Panc1 (cell line): ENCODE measurements at regions not wholly inside any gene's neighbourhood (a gene's known extent, or its start where the extent isn't known, plus 50 kb on each side); places are given as distances from the start of the nearest gene placed in this dataset.

Source experiments
- ATAC-seq: fragments of 200-7000 bp; cut with Tn5 transposase; 2 replicates; pipeline ENCODE4 v1.9.1; 2020; ENCODE audit warnings: mild to moderate bottlenecking, moderate library complexity
- BruUV-seq: library from RNA; stranded (reverse); fragments of 400-500 nt; replicated peaks from 2 replicates; lab custom pipeline; 2021; lab: Mats Ljungman, UMichigan
- CTCF ChIA-PET: fragments of 300-600 bp; sonication (Branson Sonifier 250); formaldehyde crosslinking; loops from one replicate; lab custom pipeline; 2022; ENCODE audit warnings: antibody characterized with exemption; lab: Charles Lee
- POLR2A ChIA-PET: fragments of 300-600 bp; sonication (Branson Sonifier 250); formaldehyde crosslinking; loops from one replicate; lab custom pipeline; 2022; ENCODE audit warnings: antibody characterized with exemption; lab: Charles Lee
- DNase-seq: peaks from one replicate; pipeline ENCODE4 v3.0.0-alpha.2; 2010; ENCODE audit warnings: low read depth, low spot score
- H3K27ac ChIP-seq: 2 replicates; pipeline ENCODE4 v1.5.1; 2011; ENCODE audit warnings: mild to moderate bottlenecking, low read length, inconsistent platforms
- H3K27me3 ChIP-seq: fragments of 200-500 bp; sonication (Bioruptor generic); 2 replicates; pipeline ENCODE4 v1.6.0; 2014; ENCODE audit warnings: low read length, inconsistent platforms; ENCODE audit not compliant: control insufficient read depth, insufficient read depth
- H3K36me3 ChIP-seq: fragments of 200-500 bp; sonication (Bioruptor generic); 2 replicates; pipeline ENCODE4 v1.5.1; 2014; ENCODE audit warnings: inconsistent platforms, mild to moderate bottlenecking, low read length, moderate library complexity; ENCODE audit not compliant: control insufficient read depth, insufficient read depth
- H3K4me1 ChIP-seq: 2 replicates; pipeline ENCODE4 v1.5.1; 2011; ENCODE audit warnings: inconsistent platforms, mild to moderate bottlenecking, low read length, moderate library complexity; ENCODE audit not compliant: control insufficient read depth, insufficient read depth
- H3K4me3 ChIP-seq, 2 experiments: 2 replicates each; pipeline ENCODE4 v1.5.1; 2011 to 2012; ENCODE audit warnings: low read depth in 2 of 2, low read length in 2 of 2, mild to moderate bottlenecking in 2 of 2, inconsistent platforms in 1 of 2, moderate library complexity in 1 of 2
- H3K9me3 ChIP-seq: fragments of 200-500 bp; sonication (Bioruptor generic); 2 replicates; pipeline ENCODE4 v1.5.1; 2014; ENCODE audit warnings: low read depth, mild to moderate bottlenecking, inconsistent platforms, low read length, moderate library complexity; ENCODE audit not compliant: control insufficient read depth, insufficient read depth
- CTCF ChIP-seq: fragments of 450-650 bp; IDR thresholded peaks from 2 replicates; pipeline ENCODE4 v1.5.1; 2017; ENCODE audit warnings: mild to moderate bottlenecking
- POLR2AphosphoS5 ChIP-seq: IDR thresholded peaks from 2 replicates; pipeline ENCODE4 v1.6.1; 2012; ENCODE audit warnings: mild to moderate bottlenecking, low read depth, low read length, moderate library complexity
- REST ChIP-seq, 2 experiments: IDR thresholded peaks; 2 replicates each; pipeline ENCODE4 v1.6.1; 2011 to 2012; ENCODE audit warnings: low read depth in 2 of 2, control low read depth in 1 of 2, low read length in 1 of 2, mild to moderate bottlenecking in 1 of 2, moderate library complexity in 1 of 2; ENCODE audit not compliant: insufficient read depth in 1 of 2
- SIN3A ChIP-seq: IDR thresholded peaks from 2 replicates; pipeline ENCODE4 v1.6.1; 2012; ENCODE audit warnings: low read depth, mild to moderate bottlenecking, low read length, moderate library complexity, borderline replicate concordance; ENCODE audit not compliant: insufficient read depth
- TCF7L2 ChIP-seq: IDR thresholded peaks from 2 replicates; pipeline ENCODE4 v1.6.1; 2011; ENCODE audit warnings: mild to moderate bottlenecking, low read depth, low read length, inconsistent platforms
- in situ Hi-C: cut with HindIII; loops from 2 replicates; pipeline ENCODE4 v1.10.0; 2016; ENCODE audit warnings: low sequenced_read_pairs, low pct_unique_long_range_greater_than_20kb
- intact Hi-C: fragments of 100-400 bp; cut with micrococcal nuclease; formaldehyde crosslinking; loops from one replicate; pipeline ENCODE4 v1.10.0; 2022; ENCODE audit not compliant: unreplicated experiment

- TF ChIP-seq TCF7L2, result no peak
- TF ChIP-seq CTCF, result no peak
- no peak for TF ChIP-seq POLR2AphosphoS5
- TF ChIP-seq REST (IDR thresholded peaks at IDR 0.05; ENCODE audit: insufficient read depth in 1 of 2, low read depth in 2 of 2, low read length in 1 of 2), result no peak
- no peak for TF ChIP-seq SIN3A
- in situ Hi-C loops, result no loop called here
- ChIA-PET CTCF (no interaction called here), POLR2A (no interaction called here)
- intact Hi-C loops, result no loop called here
- ATAC-seq (no peak), DNase-seq (no peak)
- H3K27me3 ChIP-seq, result no peaks in the 10 kb centered on the region; the same call in 1 of the 2 replicates
- no peaks in the 10 kb centered on the region for H3K4me1 ChIP-seq
- no peaks in the 10 kb centered on the region for H3K9me3 ChIP-seq
- H3K36me3 ChIP-seq, result no peaks in the 10 kb centered on the region
- H3K4me3 ChIP-seq, result no peak overlapping the region
- H3K27ac ChIP-seq, result no peak overlapping the region
- BruUV-seq, result no TSS peak
Measured at GRCh38 chr15:85932391-85932790, 137.7 kb upstream of the KLHL25 start.

GRCh38 chr15:85934691-85935090 is 140.0 kb upstream of the KLHL25 start:
- BruUV-seq, result no TSS peak
- Histone ChIP-seq H3K4me3 (no peak overlapping the region), H3K9me3 (no peaks in the 10 kb centered on the region), H3K27ac (no peak overlapping the region), H3K4me1 (no peaks in the 10 kb centered on the region), H3K27me3 (no peaks in the 10 kb centered on the region), H3K36me3 (no peaks in the 10 kb centered on the region)
- TF ChIP-seq SIN3A (no peak), TCF7L2 (no peak), CTCF (no peak), POLR2AphosphoS5 (no peak), REST (IDR thresholded peaks at IDR 0.05; ENCODE audit: insufficient read depth in 1 of 2, low read depth in 2 of 2, low read length in 1 of 2) (no peak)
- intact Hi-C loops, result no loop called here
- no peak for DNase-seq
- ATAC-seq, result no peak
- ChIA-PET POLR2A (no interaction called here), CTCF (no interaction called here)
- in situ Hi-C loops, result no loop called here
